ENCODE measurements at regions not wholly inside any gene's neighbourhood (a gene's known extent, or its start where the extent isn't known, plus 50 kb on each side); places are given as distances from the start of the nearest gene placed in this dataset.

DNA sequence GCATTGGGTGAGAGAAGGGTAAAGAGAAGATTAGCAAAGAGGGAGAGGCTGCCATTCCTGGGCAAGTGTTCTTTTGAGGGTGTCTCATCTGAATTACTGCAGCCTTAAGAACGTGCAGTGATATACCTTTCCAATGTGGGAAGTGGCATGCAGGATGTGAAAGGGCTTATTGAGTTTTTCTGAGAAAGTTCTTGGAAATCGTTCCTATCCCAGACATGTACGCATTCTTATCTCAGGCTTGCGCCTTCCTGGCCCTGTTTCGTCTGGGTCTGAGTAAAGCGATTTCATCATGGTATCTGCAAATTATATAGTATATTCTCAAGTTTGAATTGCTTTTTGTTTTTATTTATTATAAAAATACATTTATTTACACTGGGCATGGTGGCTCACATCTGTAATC is 699.8 kb downstream of the TRAM1L1 start:
- H3K36me3 ChIP-seq (ENCODE audit: control insufficient read depth, insufficient read depth, low read length): no peaks in the 10 kb centered on the region
- ChIA-PET CTCF (no interaction called here), POLR2A (no interaction called here)
- no peak overlapping the region for H3K4me3 ChIP-seq (ENCODE audit: low read depth, low read length)
- BruUV-seq (replicated peaks): no TSS peak
- Mint-ChIP-seq H3K27me3 (ENCODE audit: insufficient read depth, unreplicated experiment) (no peaks in the 10 kb centered on the region), H3K36me3 (ENCODE audit: insufficient read depth, unreplicated experiment) (no peaks in the 10 kb centered on the region), H3K27ac (ENCODE audit: unreplicated experiment) (no peak overlapping the region), H3K4me1 (ENCODE audit: low read depth, unreplicated experiment) (no peaks in the 10 kb centered on the region), H3K4me3 (ENCODE audit: unreplicated experiment) (no peak overlapping the region), H3K9me3 (ENCODE audit: unreplicated experiment) (no peaks in the 10 kb centered on the region)
- peaks cover 21% of the 10 kb centered on the region for H3K4me1 ChIP-seq
- H3K9me3 ChIP-seq: no peaks in the 10 kb centered on the region
- H3K27me3 ChIP-seq (replicated peaks; ENCODE audit: control insufficient read depth, insufficient read depth, low read length): no peaks in the 10 kb centered on the region
- intact Hi-C loops (cut with micrococcal nuclease; ENCODE audit: unreplicated experiment): no loop called here
- no peak for DNase-seq
- TF ChIP-seq, protein P1, sequence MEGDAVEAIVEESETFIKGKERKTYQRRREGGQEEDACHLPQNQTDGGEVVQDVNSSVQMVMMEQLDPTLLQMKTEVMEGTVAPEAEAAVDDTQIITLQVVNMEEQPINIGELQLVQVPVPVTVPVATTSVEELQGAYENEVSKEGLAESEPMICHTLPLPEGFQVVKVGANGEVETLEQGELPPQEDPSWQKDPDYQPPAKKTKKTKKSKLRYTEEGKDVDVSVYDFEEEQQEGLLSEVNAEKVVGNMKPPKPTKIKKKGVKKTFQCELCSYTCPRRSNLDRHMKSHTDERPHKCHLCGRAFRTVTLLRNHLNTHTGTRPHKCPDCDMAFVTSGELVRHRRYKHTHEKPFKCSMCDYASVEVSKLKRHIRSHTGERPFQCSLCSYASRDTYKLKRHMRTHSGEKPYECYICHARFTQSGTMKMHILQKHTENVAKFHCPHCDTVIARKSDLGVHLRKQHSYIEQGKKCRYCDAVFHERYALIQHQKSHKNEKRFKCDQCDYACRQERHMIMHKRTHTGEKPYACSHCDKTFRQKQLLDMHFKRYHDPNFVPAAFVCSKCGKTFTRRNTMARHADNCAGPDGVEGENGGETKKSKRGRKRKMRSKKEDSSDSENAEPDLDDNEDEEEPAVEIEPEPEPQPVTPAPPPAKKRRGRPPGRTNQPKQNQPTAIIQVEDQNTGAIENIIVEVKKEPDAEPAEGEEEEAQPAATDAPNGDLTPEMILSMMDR (IDR thresholded peaks at IDR 0.05; ENCODE audit: insufficient read depth in 1 of 2, low read depth in 1 of 2, low read length in 1 of 2, severe bottlenecking in 1 of 2, unreplicated experiment in 1 of 2): no peak

- H3K27me3 Mint-ChIP-seq (ENCODE audit: insufficient read depth, unreplicated experiment): no peaks in the 10 kb centered on the region
- BruUV-seq (replicated peaks): no TSS peak
- no peaks in the 10 kb centered on the region for H3K9me3 Mint-ChIP-seq (ENCODE audit: unreplicated experiment)
- no peak for DNase-seq
- H3K4me1 Mint-ChIP-seq (ENCODE audit: low read depth, unreplicated experiment): no peaks in the 10 kb centered on the region
- intact Hi-C loops (cut with micrococcal nuclease; ENCODE audit: unreplicated experiment): no loop called here
- no peak overlapping the region for H3K27ac Mint-ChIP-seq (ENCODE audit: unreplicated experiment)
- Histone ChIP-seq H3K4me1 (no peaks in the 10 kb centered on the region), H3K9me3 (no peaks in the 10 kb centered on the region), H3K36me3 (ENCODE audit: control insufficient read depth, insufficient read depth, low read length) (no peaks in the 10 kb centered on the region), H3K27me3 (replicated peaks; ENCODE audit: control insufficient read depth, insufficient read depth, low read length) (no peaks in the 10 kb centered on the region), H3K4me3 (ENCODE audit: low read depth, low read length) (no peak overlapping the region)
- TF ChIP-seq, protein P1 (IDR thresholded peaks at IDR 0.05; ENCODE audit: insufficient read depth in 1 of 2, low read depth in 1 of 2, low read length in 1 of 2, severe bottlenecking in 1 of 2, unreplicated experiment in 1 of 2): no peak
- H3K4me3 Mint-ChIP-seq (ENCODE audit: unreplicated experiment): no peak overlapping the region
- ChIA-PET CTCF (no interaction called here), POLR2A (no interaction called here)
- H3K36me3 Mint-ChIP-seq (ENCODE audit: insufficient read depth, unreplicated experiment): no peaks in the 10 kb centered on the region
These were observed 710.6 kb downstream of the TRAM1L1 start for GRCh38 chr4:116374815-116375214.

GRCh38 chr4:116362583-116362982 is 722.8 kb downstream of the TRAM1L1 start:
- Mint-ChIP-seq H3K36me3 (ENCODE audit: insufficient read depth, unreplicated experiment) (no peaks in the 10 kb centered on the region), H3K27me3 (ENCODE audit: insufficient read depth, unreplicated experiment) (no peaks in the 10 kb centered on the region), H3K4me1 (ENCODE audit: low read depth, unreplicated experiment) (no peaks in the 10 kb centered on the region), H3K27ac (ENCODE audit: unreplicated experiment) (no peak overlapping the region), H3K9me3 (ENCODE audit: unreplicated experiment) (no peaks in the 10 kb centered on the region), H3K4me3 (ENCODE audit: unreplicated experiment) (no peak overlapping the region)
- Histone ChIP-seq H3K36me3 (ENCODE audit: control insufficient read depth, insufficient read depth, low read length) (no peaks in the 10 kb centered on the region), H3K9me3 (no peaks in the 10 kb centered on the region), H3K4me3 (ENCODE audit: low read depth, low read length) (no peak overlapping the region), H3K4me1 (no peaks in the 10 kb centered on the region), H3K27me3 (replicated peaks; ENCODE audit: control insufficient read depth, insufficient read depth, low read length) (no peaks in the 10 kb centered on the region)
- ChIA-PET CTCF (no interaction called here), POLR2A (no interaction called here)
- intact Hi-C loops (cut with micrococcal nuclease; ENCODE audit: unreplicated experiment): no loop called here
- BruUV-seq (replicated peaks): no TSS peak
- TF ChIP-seq, protein P1 (IDR thresholded peaks at IDR 0.05; ENCODE audit: insufficient read depth in 1 of 2, low read depth in 1 of 2, low read length in 1 of 2, severe bottlenecking in 1 of 2, unreplicated experiment in 1 of 2): no peak
- DNase-seq: no peak
